Renal pelvis (tissue), 1 donor: ENCODE measurements at regions not wholly inside any gene's neighbourhood (a gene's known extent, or its start where the extent isn't known, plus 50 kb on each side); places are given as distances from the start of the nearest gene placed in this dataset.
A peak's percentile ranks its signal among the peaks of the same experiment; 100 is the strongest.
"Not testable (repeated sequence)": the region's sequence is repeated elsewhere in the genome, so short reads cannot be mapped to it uniquely, and the experiment has no call there.

Experiments
- DNase-seq: peaks from one replicate; pipeline ENCODE4 v3.0.0-alpha.2; 2013

DNA sequence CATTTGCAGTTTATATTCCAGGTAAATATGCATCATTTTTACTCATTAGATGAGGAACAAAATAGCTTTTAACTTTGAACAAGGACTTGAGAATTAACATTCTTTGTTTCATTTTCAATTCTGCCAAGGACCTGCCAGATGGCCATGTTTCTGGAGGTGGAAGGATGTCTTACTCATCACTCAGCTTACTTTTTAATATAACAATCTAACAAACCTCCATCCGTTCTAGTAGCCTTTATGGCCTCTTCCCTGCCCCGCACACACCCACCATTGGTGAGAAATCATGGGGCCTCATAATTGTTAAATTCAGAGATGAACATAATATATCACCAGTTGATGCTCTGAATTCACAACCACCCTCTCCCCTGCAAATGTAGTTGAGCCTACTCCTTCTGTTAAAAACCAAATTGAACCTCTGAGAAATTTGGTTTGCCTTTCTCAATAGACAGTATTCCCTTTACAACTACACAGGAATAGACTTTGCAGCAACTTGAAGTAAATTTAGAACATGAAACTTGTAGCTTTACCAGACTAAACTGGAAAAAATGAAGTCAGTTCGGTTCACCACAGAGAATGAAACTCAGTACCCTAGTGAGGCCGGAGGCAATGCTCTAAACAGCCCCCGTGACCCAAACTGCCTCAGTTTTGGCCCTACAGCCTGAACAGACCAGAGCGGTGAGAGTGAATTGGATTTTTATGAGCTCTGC is 50.1 kb upstream of the ACSL4 start:
- DNase-seq: no peak

DNA sequence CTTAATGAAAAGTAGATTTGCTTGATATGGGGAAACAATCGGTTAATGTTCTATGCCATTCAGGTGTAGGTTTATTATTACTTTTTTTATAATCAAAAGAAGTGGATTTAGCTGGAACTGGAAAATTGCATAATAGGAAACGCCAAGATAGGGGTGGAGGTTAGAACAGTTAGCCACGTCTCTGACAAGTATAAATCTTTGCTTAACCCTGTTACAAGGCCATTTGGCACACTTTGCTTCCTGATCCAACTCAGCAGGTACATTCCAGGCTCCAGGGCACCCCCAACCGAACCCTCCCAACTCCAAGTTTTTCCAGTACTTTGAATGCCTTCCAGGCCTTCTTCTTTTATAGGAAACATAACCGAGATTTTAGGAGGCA is 50.6 kb upstream of the ACSL4 start:
- DNase-seq: peak; percentile 15

DNA sequence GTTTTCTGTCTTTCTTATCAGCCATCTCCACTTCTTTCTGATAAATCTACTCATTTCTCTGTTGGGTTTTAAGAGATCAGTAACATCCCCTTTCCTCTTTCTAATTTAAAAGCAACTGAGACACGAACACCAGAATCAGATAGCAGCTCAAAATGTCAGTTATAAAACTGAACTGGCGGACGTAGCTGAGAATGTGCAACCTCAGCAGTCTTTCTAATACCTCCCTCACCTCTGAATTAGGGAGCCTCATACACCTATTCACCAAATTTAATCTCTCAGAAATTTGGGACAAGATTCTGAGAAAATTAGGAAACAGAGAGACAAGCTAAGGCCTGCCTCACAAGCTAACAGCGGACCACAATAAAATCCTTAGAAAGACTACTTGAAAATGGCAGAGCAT is 52.0 kb upstream of the ACSL4 start:
- no peak for DNase-seq

DNA sequence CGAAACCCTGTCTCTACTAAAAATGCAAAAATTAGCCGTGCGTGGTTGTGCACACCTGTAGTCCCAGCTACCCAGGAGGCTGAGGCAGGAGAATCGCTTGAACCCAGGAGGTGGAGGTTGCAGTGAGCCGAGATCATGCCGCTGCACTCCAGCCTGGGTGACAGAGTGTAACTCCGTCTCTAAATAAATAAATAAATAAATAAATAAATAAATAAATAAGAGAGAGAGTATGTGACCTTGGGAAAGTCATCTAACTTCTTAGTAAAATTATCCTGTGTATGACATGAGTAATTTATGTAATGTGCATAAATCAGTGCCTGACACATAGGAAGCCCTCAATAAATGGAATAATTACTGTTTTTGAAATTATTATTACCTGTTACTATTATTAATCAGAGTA is 57.5 kb upstream of the ACSL4 start:
- not testable (repeated sequence) for DNase-seq

DNA sequence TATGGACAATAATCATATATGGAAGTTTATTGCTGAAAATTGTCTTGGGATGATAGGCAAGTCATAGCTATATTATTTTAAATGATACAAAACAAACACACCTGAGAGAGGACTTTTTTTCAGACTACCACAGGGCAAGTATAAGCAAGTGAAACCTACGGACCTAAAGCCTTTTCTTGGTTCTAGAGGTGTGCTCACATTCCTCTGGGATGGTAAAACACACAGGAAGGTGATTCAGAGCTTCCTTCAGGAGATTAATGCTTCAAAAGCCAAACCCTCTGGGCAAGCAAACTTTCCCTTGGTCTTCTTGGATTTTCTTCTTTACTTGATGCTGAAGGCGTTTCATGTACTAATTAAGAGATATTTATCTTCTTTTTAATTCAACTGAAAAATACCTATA is 60.1 kb upstream of the ACSL4 start:
- DNase-seq: no peak

DNA sequence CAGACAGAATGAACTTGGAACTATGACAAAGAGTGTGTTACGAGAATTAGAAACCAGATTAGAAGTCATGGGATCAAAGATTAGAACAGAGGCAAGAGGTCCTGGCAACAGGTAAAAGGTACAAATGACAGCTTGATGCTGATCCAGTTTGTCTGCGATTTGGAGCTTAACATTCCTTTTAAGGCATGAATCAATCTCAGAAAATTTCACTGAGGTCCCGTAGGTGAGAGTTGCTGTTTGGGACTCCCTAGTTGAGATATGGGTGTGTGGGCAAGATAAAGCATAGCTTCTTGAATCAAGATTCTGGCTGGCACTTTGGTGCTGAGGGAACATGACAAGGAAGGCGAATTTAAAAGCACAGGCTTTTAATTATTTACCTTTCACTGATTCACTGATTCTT is 62.6 kb upstream of the ACSL4 start:
- DNase-seq: no peak

DNA sequence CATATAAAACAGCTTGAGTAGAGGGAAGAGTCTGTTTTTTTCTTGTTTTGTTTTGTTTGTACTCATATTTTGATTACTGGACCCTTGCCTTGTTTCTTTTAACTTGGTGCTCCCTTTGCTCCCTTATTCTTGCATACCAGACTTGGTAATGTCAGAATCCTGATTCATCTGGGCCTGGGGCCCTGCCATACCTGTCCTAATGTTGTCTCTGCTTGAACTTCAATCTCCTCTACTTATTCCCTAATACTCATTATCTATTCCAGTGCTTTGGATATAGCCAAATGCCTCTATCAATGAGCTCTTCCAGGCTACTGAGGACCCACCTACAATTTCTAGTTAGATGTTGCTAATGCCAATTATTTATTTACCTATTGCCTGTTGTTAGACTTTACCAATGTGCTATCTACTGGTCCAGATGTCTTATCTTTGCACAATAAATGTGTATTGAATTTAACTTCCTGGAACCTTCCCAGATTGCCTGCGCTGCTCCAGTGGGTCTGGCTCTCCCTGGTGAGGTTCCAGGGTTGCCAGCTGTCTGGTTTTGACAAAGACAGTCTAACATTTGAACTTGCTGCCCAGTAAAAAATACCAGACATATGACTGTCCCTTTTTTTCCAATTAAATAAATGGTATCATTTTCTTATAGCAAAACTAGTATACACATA is 64.4 kb upstream of the ACSL4 start:
- DNase-seq: no peak

DNA sequence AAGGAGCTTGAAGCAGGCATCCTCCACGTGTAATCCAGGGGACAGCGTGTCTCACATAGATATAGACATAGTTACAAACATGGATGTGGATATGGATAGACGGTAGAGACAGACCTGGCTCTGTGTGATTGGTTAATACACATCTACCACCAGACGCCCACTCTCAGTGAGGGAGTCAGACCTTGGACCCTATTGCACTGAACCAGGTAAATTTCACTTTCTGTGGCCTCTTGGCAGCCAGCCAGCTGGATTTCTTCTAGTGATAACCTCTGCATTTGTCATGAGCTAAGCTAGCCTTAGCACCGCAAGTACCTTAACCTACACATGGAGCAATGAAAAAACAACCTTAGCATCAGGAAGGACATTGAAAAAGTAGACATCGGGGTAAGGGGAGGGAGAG is 79.2 kb upstream of the ACSL4 start:
- DNase-seq: no peak

DNA sequence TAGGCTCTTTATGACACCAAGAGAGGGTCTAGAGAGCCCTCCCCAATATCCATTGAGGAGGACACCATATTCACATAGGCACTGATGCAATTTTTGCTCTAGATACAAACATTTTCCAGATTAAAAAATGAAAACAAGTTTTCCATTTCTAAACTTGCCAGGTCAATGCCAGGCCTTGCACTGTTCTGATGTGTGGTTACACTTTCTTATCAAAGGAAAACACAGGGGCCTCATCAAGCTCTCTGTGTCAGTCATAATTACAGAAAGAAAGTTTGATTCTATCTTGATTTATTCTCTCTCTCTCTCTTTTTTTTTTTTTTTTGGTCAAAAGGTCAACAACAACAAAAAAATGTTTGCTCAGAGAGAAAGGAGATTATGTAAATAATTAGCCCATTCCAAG is 80.2 kb upstream of the ACSL4 start:
- DNase-seq: no peak

DNA sequence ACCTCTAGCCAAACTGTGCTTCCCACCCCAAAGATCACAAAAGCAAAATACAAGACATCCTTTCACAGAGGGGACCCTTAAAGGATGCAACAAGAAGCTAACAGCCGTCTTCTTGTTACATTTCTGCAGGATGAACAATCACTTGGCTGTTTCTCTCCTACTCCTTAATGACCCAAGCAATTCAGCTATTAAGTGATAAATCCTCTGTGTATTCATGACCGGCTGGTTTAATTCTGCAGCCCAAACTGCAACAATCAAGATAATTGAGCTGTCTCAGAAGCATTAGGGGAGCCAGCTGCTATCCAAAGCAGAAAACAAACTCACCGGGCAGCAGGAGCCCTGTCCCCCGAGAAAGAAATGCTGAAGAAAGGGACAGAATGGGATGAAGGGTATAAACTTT is 85.9 kb upstream of the ACSL4 start:
- DNase-seq: no peak

DNA sequence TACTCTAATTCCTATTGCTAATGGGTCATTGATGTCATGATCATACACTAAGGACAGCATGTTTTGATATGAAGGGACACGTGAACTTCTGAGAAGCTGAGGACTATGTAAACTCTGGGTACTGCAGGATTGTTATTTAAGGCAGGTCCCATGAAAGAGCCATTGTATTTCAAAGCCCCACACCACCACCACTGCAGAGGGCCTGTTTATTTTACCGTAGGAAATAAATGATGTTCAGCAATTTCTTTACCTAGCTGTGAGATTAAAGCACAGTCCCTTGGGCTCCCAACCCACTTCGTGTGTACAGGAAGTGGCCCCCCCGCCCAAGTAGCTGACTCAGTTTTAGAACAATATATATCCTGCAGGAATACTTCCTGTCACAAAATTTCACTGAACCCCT is 89.8 kb upstream of the ACSL4 start:
- DNase-seq: no peak

DNA sequence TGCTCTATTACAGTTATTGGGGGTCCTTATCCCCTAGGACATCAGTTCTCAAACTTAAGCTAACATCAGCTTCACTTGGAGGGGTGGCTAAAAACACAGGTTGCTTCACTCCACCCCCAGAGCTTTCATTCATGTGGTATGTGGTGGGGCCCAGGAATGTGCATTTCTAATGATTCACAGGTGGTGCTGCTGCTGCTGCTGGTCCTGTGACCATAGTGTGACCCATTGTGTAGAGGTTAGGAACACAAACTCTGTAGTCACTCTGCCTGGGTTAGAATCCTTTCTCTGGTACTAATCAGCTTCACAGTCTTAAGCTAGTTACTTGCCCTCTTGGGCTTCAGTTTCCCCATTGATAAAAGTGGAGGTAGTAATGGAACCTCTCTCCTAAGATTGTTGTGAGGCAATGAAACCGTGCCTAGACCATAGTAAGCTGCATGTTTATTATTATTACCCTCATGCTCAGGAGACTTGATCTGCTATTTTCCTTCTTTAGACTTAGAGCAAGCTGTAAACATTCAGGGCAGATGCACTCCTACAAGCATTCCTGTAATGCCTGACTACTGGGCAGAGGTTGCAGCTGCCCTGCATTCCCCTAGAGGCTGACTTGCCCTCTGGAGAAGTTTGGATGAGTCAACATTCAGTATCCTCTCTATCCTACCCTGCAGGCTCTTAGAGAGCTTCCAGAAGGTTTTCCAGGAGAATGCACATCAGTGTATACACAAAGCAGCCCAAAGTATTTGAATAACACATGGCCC is 94.1 kb upstream of the ACSL4 start:
- no peak for DNase-seq

DNA sequence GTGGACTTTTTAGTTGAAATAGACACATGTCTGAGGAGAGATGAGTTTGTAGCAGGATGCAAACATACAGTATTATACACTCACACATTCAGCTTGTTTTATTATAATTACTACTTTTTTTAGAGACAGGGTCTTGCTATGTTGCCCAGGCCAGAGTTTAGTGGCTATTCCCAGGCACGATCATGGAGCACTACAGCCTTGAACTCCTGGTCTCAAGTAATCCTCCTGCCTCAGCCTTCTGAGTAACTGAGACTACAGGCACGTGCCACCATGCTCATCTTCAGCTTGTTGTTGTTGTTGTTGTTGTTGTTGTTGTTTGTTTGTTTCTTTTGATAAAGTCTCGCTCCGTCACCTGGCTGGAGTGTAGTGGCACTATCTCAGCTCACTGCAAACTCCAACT is 94.7 kb upstream of the ACSL4 start:
- no peak for DNase-seq

DNA sequence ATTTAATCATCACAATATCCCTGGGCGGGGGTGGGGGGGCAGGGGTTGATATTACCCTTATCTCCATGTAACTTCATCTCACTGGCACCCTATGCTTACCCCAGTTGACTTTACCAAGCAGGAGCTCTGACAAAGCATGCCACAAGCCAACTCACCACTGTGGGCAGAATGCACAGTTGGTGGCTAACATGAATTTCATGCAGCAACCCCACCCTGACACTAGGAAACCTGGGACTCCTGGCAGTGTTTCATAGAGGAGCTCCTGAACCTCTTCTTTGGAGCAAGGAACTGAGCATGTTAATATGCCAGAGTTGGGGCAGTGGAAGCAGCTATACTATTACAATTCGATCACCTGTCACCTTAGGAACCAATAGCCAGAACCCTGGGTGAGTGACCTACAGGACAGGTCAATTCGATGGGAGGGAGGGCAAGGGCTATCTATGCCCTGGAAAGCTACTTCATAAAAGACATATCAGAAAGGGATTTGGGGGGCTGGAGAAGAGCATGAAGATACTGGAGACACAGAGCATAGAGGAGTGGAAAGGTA is 97.2 kb upstream of the ACSL4 start:
- no peak for DNase-seq

DNA sequence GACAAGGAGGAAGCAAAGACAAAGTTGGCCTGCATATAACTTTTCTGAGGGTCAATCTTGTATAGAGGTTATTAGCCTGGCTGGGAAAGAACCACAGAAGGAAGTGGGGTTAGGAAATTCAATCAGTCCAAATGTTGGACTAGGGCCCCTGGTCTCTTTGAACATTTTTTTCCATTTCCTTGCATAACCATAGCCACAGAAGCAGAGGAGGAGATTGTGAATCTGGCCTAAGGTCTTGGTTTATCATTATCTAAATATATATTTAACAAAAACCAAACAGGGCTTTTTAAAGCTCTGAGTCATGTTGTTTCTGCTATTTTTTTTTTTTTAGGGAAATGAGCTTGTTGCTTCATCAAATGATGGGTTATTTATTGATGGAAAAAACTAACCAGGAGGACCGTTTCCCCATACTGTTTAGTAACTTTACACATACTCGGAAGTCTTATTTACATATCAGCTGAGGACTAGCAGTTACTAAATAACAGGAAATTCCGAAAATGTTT is 97.7 kb upstream of the ACSL4 start:
- DNase-seq: no peak

DNA sequence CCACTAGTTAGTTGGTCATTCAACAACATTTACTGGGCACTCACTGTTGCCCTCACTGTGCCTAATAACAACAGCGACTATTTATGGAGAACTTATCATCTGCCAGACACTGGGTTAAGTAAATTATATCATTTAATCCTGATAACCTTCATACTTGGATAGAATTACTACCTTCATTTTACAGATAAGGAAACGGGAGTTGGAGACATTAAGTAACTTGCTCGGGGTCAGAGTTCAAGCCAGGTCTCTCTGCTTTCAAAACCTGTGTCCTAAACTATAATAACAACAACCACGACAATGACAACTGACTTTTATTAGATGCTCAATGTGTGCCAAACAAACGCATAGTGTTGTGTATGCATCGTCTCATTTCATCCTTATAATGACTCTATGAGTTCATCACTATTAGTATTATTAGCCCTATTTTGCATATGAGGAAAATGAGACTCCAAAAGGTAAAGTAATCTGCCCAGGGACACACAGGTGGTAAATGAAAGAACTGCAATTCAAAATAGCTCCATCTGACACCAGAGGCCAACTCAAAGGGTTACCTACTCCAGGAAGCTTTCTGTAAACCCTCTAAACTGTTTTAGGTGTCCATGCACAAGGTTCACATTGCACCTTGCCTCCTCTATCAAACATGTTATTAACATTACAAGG is 98.4 kb upstream of the ACSL4 start:
- DNase-seq: no peak

DNA sequence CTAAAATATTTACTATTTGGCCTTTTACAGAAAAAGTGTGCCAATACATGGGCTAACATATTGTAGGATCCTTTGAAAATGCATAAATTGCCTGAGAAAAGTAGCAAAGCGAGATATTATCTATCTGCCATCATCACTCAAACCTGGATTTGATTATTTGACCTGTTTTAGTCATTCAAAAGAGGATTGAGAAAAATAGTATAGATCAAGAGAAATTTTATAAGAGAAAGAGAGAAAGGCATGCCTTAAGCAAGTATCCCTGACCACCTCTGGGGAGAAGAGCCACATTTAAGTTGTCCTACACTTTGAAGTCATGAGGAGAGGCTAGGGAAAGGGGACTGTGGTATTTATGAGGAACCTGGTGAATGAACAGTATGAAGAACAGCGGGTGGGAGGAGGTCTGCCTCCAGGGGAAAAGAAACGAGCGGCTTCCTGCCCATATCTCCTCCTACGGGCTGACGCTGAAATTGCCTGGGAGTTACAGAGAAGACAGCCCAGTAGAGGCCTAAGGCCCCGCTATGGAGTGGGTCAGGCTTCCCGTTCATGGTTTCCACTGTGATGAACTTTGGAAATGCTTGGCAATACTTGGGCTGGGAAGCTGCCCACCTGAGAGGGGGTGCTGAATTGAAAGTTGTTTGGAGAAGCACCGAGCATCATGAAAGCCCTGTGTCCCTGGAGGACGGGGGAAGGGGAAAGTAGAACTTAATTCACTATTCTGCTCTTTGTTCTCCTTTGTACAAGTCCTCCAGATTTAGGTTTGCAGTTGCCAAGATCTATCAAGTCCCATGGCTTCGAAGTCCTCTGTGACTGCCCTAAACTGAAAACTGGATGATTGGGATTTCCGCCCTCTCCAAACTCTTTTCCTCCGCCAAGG is 106.9 kb upstream of the ACSL4 start:
- no peak for DNase-seq

DNA sequence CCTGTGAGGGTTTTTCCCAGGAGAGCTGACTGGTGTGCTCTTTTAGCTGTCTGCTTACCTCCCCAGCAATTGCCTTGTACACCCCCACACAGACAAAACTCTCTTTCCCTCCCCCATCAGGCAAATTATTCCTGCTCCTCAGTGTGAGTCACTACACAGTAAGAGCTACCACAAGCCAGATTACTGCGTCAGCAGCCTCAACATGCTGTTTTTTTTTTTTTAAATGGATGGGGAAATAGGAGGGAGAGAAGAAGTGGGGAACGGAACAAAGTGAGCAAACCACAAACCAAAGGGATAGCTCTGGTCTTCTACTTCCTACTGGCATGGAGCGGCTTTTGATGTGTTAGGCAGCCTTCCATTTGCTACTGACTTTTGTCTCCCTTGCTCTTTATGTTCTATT is 107.5 kb upstream of the ACSL4 start:
- DNase-seq: no peak

DNA sequence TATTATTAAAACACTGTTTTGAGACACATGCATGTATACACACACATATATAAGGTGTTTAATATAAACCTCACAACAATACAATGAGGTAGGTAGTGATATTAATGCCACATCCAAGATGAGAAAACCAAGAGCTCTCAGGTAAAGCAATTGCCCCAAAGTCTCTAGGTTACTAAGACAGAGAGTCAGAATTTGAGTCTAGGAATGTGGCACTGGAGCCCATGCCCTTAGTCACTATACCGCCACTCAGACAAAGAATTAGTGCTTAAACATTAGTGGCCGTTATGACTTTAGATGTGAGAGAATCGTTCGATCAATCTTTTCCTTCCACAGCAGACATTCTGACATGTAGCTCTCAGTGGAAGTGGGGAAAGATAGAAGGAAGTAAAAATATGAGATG is 108.2 kb upstream of the ACSL4 start:
- no peak for DNase-seq

DNA sequence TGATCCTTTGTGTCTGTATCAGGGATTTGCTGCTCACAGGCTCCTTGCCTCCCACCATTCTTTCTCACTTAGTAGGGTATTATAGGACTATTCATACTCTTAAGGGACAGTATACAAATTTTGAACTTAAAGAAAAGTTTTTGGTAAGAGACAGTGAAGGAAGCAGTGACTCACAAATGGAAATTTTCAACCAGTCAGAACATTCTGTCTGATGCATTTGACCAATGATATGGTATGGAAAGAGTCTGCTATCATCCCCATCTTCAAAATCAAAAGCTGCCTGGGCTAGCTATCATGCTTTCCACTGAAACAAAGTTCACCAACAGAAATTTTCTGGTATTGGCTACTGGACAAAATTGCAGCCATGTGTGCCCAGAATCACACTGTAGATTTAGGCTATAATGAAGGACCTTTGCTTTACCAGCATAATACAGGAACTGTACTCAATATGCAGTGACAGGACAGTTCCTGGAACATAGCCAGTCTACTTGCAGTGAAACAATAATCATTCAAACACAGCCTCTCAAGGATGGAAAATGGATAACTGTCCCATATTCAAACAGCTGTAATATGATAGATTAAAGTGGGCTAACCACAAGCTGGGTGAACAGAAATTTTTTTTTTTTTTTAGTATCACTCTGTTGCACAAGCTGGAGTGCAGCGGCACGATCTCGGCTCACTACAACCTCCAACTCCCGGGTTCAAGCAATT is 109.0 kb upstream of the ACSL4 start:
- no peak for DNase-seq

DNA sequence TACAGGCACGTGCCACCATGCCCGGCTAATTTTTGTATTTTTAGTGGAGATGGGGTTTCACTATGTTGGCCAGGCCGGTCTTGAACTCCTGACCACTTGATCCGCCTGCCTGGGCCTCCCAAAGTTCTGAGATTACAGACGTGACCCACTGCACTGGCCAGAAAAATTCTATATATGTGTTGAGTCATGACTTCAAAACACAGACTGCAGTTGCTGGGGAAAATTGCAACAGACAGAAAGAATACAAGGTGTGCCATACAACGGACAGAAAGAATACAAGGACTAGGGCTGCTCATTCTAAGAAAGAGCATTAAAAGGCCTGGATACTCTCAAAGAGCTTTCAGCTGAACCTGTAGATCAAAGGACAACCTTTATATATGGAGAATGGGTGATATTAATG is 109.6 kb upstream of the ACSL4 start:
- no peak for DNase-seq
